Mesenchymal stem cell (in vitro differentiated cells and primary cell): ENCODE measurements at regions not wholly inside any gene's neighbourhood (a gene's known extent, or its start where the extent isn't known, plus 50 kb on each side); places are given as distances from the start of the nearest gene placed in this dataset.

Source experiments
- DNase-seq: peaks from one replicate; pipeline ENCODE4 v3.0.0-alpha.2; 2013
- H2AFZ ChIP-seq: one replicate; pipeline ENCODE4 v1.6.1; 2013; ENCODE audit warnings: low read depth, mild to moderate bottlenecking, control low read depth, inconsistent platforms, low read length, moderate library complexity
- H2AK5ac ChIP-seq: 2 replicates; pipeline ENCODE4 v1.6.1; 2013; ENCODE audit warnings: low read length, moderate library complexity, mild to moderate bottlenecking, inconsistent platforms; ENCODE audit not compliant: severe bottlenecking
- H2BK120ac ChIP-seq: one replicate; pipeline ENCODE4 v1.6.1; 2013; ENCODE audit warnings: low read depth, mild to moderate bottlenecking, inconsistent platforms, low read length, moderate library complexity
- H2BK12ac ChIP-seq, 2 experiments: one replicate each; pipeline ENCODE4 v1.6.1; 2013; ENCODE audit warnings: inconsistent platforms in 2 of 2, low read length in 2 of 2, mild to moderate bottlenecking in 2 of 2, moderate library complexity in 2 of 2, control low read depth in 1 of 2
- H2BK15ac ChIP-seq: one replicate; pipeline ENCODE4 v1.6.1; 2013; ENCODE audit warnings: mild to moderate bottlenecking, low read depth, inconsistent platforms; ENCODE audit not compliant: poor library complexity, severe bottlenecking
- H2BK5ac ChIP-seq: 2 replicates; pipeline ENCODE4 v1.6.1; 2013; ENCODE audit warnings: low read depth, mild to moderate bottlenecking, low read length, control low read depth, inconsistent platforms; ENCODE audit not compliant: poor library complexity, severe bottlenecking
- H3K14ac ChIP-seq, 2 experiments: one replicate each; pipeline ENCODE4 v1.6.1; 2013; ENCODE audit warnings: inconsistent platforms in 2 of 2, low read length in 2 of 2, control low read depth in 1 of 2, mild to moderate bottlenecking in 1 of 2, moderate library complexity in 1 of 2
- H3K18ac ChIP-seq, 2 experiments: one replicate each; pipeline ENCODE4 v1.6.1; 2013; ENCODE audit warnings: inconsistent platforms in 2 of 2, low read length in 2 of 2, control low read depth in 1 of 2, low read depth in 1 of 2, mild to moderate bottlenecking in 1 of 2
- H3K23ac ChIP-seq, 2 experiments: one replicate each; pipeline ENCODE4 v1.6.1; 2013; ENCODE audit warnings: inconsistent platforms in 2 of 2, low read length in 2 of 2, mild to moderate bottlenecking in 2 of 2, moderate library complexity in 2 of 2, control low read depth in 1 of 2
- H3K27ac ChIP-seq: 2 replicates; pipeline ENCODE4 v1.5.1; 2013; ENCODE audit warnings: mild to moderate bottlenecking, moderate library complexity, low read length, control low read depth, inconsistent platforms; ENCODE audit not compliant: poor library complexity, severe bottlenecking
- H3K27me3 ChIP-seq, 2 experiments: 2 replicates each; pipeline versions ENCODE4 v1.6.1 to v1.7.0; 2013; ENCODE audit warnings: low read length in 2 of 2, mild to moderate bottlenecking in 2 of 2, moderate library complexity in 2 of 2, control low read depth in 1 of 2, inconsistent platforms in 1 of 2; ENCODE audit not compliant: control insufficient read depth in 1 of 2, insufficient read depth in 1 of 2
- H3K36me3 ChIP-seq, 2 experiments: 2 replicates each; pipeline versions ENCODE4 v1.6.1 to v1.7.0; 2013; ENCODE audit warnings: low read length in 2 of 2, control low read depth in 1 of 2, inconsistent platforms in 1 of 2, low read depth in 1 of 2, mild to moderate bottlenecking in 1 of 2; ENCODE audit not compliant: insufficient read depth in 2 of 2, control insufficient read depth in 1 of 2
- H3K4ac ChIP-seq, 2 experiments: one replicate each; pipeline ENCODE4 v1.6.1; 2013; ENCODE audit warnings: inconsistent platforms in 2 of 2, low read length in 2 of 2, mild to moderate bottlenecking in 2 of 2, moderate library complexity in 2 of 2, control low read depth in 1 of 2, low read depth in 1 of 2
- H3K4me1 ChIP-seq: 2 replicates; pipeline ENCODE4 v1.6.1; 2013; ENCODE audit warnings: low read depth, low read length, control low read depth; ENCODE audit not compliant: control insufficient read depth, insufficient read depth
- H3K4me2 ChIP-seq: 2 replicates; pipeline ENCODE4 v1.6.1; 2013; ENCODE audit warnings: low read length, mild to moderate bottlenecking, inconsistent platforms; ENCODE audit not compliant: poor library complexity, severe bottlenecking
- H3K4me3 ChIP-seq, 2 experiments: 2 replicates each; pipeline versions ENCODE4 v1.5.1 to v1.7.0; 2013; ENCODE audit warnings: low read length in 2 of 2, mild to moderate bottlenecking in 2 of 2, control low read depth in 1 of 2, low read depth in 1 of 2; ENCODE audit not compliant: insufficient read depth in 1 of 2
- H3K79me1 ChIP-seq: replicated peaks from 2 replicates; pipeline ENCODE4 v1.6.1; 2013; ENCODE audit warnings: mild to moderate bottlenecking, control low read depth, low read length, inconsistent platforms; ENCODE audit not compliant: poor library complexity, severe bottlenecking
- H3K9ac ChIP-seq: 2 replicates; pipeline ENCODE4 v1.7.0; 2013; ENCODE audit warnings: mild to moderate bottlenecking, low read length, moderate library complexity
- H3K9me3 ChIP-seq: 2 replicates; pipeline ENCODE4 v1.7.0; 2013; ENCODE audit warnings: mild to moderate bottlenecking, low read length; ENCODE audit not compliant: control insufficient read depth
- H4K8ac ChIP-seq: one replicate; pipeline ENCODE4 v1.6.1; 2013; ENCODE audit warnings: inconsistent platforms, mild to moderate bottlenecking, low read length, moderate library complexity
- H4K91ac ChIP-seq: one replicate; pipeline ENCODE4 v1.6.1; 2013; ENCODE audit warnings: mild to moderate bottlenecking, low read length, inconsistent platforms
- WGBS: methylation state at CpG from one replicate; pipeline ENCODE4 v1.1.7; 2013; ENCODE audit warnings: mixed read lengths; 5-methylcytosine and 5-hydroxymethylcytosine counted together

DNA sequence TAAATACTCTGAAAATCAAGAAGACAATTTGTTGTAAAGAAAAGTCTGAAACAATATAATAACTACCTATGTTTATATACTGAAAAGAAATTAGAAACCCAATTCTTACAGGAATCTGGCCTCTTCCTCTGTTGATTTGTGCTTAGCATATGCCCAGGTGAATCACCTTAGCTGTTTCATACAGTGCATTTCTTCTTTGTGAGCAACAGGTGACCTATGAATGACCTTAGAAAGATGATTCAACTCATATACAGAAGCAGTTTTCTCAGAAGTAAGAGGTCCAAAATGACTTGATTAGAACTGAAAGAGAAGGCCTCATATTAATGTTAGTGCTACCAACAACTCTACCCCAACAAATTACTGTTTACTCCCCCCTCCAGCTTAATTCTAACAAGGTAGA is 419.5 kb upstream of the ID4 start:
- Histone ChIP-seq H3K4me3 (no peak overlapping the region), H3K9ac (no peak overlapping the region), H3K36me3 (no peaks in the 10 kb centered on the region), H3K23ac (no peak overlapping the region), H4K91ac (no peak overlapping the region), H2BK120ac (no peak overlapping the region), H2BK12ac (no peak overlapping the region), H3K79me1 (no peaks in the 10 kb centered on the region), H2AFZ (no peak overlapping the region), H3K27me3 (no peaks in the 10 kb centered on the region), H4K8ac (no peak overlapping the region), H3K27ac (no peak overlapping the region), H2BK5ac (no peak overlapping the region), H3K9me3 (peaks cover 4% of the 10 kb centered on the region), H3K14ac (no peak overlapping the region), H3K4ac (no peak overlapping the region), H2BK15ac (no peak overlapping the region), H3K4me1 (no peaks in the 10 kb centered on the region), H3K4me2 (no peak overlapping the region), H2AK5ac (no peak overlapping the region), H3K18ac (no peak overlapping the region)
- no peak for DNase-seq

DNA sequence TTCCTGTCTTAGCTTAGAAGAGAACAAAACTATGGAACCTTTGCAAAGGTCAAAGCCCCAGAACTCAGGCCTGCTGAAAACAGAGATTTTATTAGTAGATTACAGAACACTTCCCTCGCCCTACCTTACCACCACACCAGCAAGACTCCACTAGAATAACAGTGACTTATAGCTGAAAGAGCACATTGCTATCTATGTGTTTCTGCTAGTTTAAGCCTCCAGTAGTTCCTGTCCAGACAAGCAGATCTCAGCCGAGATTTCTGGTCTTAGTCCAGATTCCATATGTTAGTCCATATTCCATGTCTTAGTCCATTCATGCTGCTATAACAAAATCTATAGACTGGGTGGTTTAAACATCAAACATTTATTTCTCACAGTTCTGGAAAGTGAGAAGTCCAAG is 412.3 kb upstream of the ID4 start:
- Histone ChIP-seq H2AK5ac (no peak overlapping the region), H2AFZ (no peak overlapping the region), H2BK120ac (no peak overlapping the region), H3K36me3 (no peaks in the 10 kb centered on the region), H3K9me3 (no peaks in the 10 kb centered on the region), H3K4me3 (no peak overlapping the region), H3K4ac (no peak overlapping the region), H3K4me2 (no peak overlapping the region), H3K27ac (no peak overlapping the region), H3K79me1 (no peaks in the 10 kb centered on the region), H2BK12ac (no peak overlapping the region), H3K9ac (no peak overlapping the region), H2BK15ac (no peak overlapping the region), H3K27me3 (no peaks in the 10 kb centered on the region), H3K4me1 (no peaks in the 10 kb centered on the region), H4K8ac (no peak overlapping the region), H3K14ac (no peak overlapping the region), H2BK5ac (no peak overlapping the region), H4K91ac (no peak overlapping the region), H3K23ac (no peak overlapping the region), H3K18ac (no peak overlapping the region)
- DNase-seq, result no peak
- 65% methylated on average over 2 of the region's 2 CpGs for WGBS

DNA sequence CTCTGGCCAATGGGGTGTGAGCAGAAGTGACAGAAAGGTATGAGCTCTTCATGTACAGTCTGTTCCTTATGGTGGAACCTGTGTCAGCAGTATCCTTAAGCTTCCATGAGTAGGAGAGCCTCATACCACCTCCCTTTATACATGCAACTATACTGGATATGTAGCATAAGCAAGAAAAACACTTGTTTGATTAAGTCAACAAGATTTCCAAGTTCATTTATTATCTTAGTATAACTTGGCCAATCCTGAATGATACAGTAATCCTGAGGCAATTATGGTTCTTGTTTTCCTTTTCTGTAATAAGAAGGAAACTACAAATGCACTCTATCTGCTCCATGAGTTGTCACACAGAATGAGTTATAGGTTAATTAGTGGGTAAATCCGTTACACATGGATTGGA is 409.6 kb upstream of the ID4 start:
- H3K4ac ChIP-seq, result no peak overlapping the region
- H3K14ac ChIP-seq, result no peak overlapping the region
- WGBS, result 29% methylated on average over 1 of the region's 1 CpG
- H3K27me3 ChIP-seq, result no peaks in the 10 kb centered on the region
- no peak overlapping the region for H2BK5ac ChIP-seq
- H4K91ac ChIP-seq, result no peak overlapping the region
- H4K8ac ChIP-seq, result no peak overlapping the region
- H3K36me3 ChIP-seq, result no peaks in the 10 kb centered on the region
- H3K23ac ChIP-seq, result no peak overlapping the region
- no peaks in the 10 kb centered on the region for H3K9me3 ChIP-seq
- H2AFZ ChIP-seq, result no peak overlapping the region
- no peak overlapping the region for H3K18ac ChIP-seq
- no peak overlapping the region for H3K27ac ChIP-seq
- no peaks in the 10 kb centered on the region for H3K79me1 ChIP-seq
- no peak overlapping the region for H2BK15ac ChIP-seq
- H2BK12ac ChIP-seq, result no peak overlapping the region
- H3K4me3 ChIP-seq, result no peak overlapping the region
- no peak overlapping the region for H2AK5ac ChIP-seq
- no peaks in the 10 kb centered on the region for H3K4me1 ChIP-seq
- H2BK120ac ChIP-seq, result no peak overlapping the region
- no peak for DNase-seq
- H3K4me2 ChIP-seq, result no peak overlapping the region
- H3K9ac ChIP-seq, result no peak overlapping the region

DNA sequence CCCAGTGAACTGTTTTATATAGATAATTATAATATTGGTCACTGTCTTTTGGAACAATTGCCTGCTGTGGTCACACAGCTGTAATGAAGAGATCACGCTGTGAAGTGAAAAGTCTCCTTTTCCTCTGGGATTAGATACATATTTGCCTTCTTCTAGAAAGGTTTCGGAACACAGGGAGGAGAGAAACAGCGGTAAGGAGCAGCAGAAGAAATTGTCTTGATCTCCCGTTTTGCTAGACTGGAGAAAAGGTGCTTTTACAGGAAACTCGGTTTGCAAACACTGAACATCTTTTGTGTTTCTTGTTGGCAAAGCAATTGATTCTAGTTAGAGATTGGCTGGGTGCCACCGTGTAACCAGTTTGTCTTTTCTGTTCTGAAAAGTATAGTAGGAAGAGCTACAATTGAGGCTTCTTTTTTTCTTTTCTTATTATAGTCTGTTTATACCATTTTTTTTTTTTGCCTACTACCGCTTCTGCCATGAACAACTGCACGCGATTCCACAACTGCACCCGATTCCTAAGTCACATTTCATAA is 404.1 kb upstream of the ID4 start:
- Histone ChIP-seq H2BK120ac (no peak overlapping the region), H2BK12ac (no peak overlapping the region), H4K91ac (no peak overlapping the region), H3K4me2 (no peak overlapping the region), H2AFZ (no peak overlapping the region), H3K23ac (no peak overlapping the region), H3K14ac (no peak overlapping the region), H3K27ac (no peak overlapping the region), H2BK15ac (no peak overlapping the region), H3K18ac (no peak overlapping the region), H3K9me3 (peaks cover 3% of the 10 kb centered on the region), H3K79me1 (no peaks in the 10 kb centered on the region), H3K4me3 (no peak overlapping the region), H3K4ac (no peak overlapping the region), H2AK5ac (no peak overlapping the region), H3K27me3 (no peaks in the 10 kb centered on the region), H2BK5ac (no peak overlapping the region), H3K4me1 (no peaks in the 10 kb centered on the region), H4K8ac (no peak overlapping the region), H3K36me3 (no peaks in the 10 kb centered on the region), H3K9ac (no peak overlapping the region)
- 81% methylated on average over 9 of the region's 10 CpGs for WGBS
- DNase-seq, result no peak
